WERI-Rb-1 (cell line): ENCODE measurements at regions not wholly inside any gene's neighbourhood (a gene's known extent, or its start where the extent isn't known, plus 50 kb on each side); places are given as distances from the start of the nearest gene placed in this dataset.
"Not testable (repeated sequence)": the region's sequence is repeated elsewhere in the genome, so short reads cannot be mapped to it uniquely, and the experiment has no call there.

Experiments used
- DNase-seq: peaks from one replicate; pipeline ENCODE4 v3.0.0-alpha.2; 2020
- H3K27ac ChIP-seq: fragments of 250-450 bp; sonication (Bioruptor Pico); 2 replicates; pipeline ENCODE4 v1.5.1; 2020; ENCODE audit warnings: mild to moderate bottlenecking, moderate library complexity
- H3K27me3 ChIP-seq: fragments of 250-450 bp; sonication (Bioruptor Pico); 2 replicates; pipeline ENCODE4 v1.5.1; 2021; ENCODE audit warnings: mild to moderate bottlenecking, low read depth, moderate library complexity; ENCODE audit not compliant: insufficient read depth, severe bottlenecking
- H3K36me3 ChIP-seq: fragments of 250-450 bp; sonication (Bioruptor Pico); 2 replicates; pipeline ENCODE4 v1.5.1; 2020; ENCODE audit warnings: mild to moderate bottlenecking, moderate library complexity
- H3K4me3 ChIP-seq: 2 replicates; pipeline ENCODE4 v1.5.1; 2011; ENCODE audit warnings: low read depth, mild to moderate bottlenecking, control low read depth, low read length
- H3K9me3 ChIP-seq: fragments of 250-450 bp; sonication (Bioruptor Pico); 2 replicates; pipeline ENCODE4 v1.5.1; 2021; ENCODE audit warnings: mild to moderate bottlenecking, moderate library complexity; ENCODE audit not compliant: severe bottlenecking
- CTCF ChIP-seq: IDR thresholded peaks from 2 replicates; pipeline ENCODE4 v1.5.1; 2011; ENCODE audit warnings: low read depth, mild to moderate bottlenecking, control low read depth, inconsistent platforms, low read length

- TF ChIP-seq CTCF: no peak
These were observed 1438.4 kb upstream of the B3GALT2 start for GRCh38 chr1:194624833-194625232.

GRCh38 chr1:194618101-194618500, 1431.7 kb upstream of the B3GALT2 start:
- H3K9me3 ChIP-seq: peaks cover 10% of the 10 kb centered on the region
- no peak overlapping the region for H3K4me3 ChIP-seq
- TF ChIP-seq CTCF: no peak
- no peaks in the 10 kb centered on the region for H3K36me3 ChIP-seq
- H3K27ac ChIP-seq: no peak overlapping the region
- H3K27me3 ChIP-seq: no peaks in the 10 kb centered on the region
- DNase-seq: no peak

More at GRCh38 chr1:194624833-194625232, 1438.4 kb upstream of the B3GALT2 start:
- H3K27me3 ChIP-seq: no peaks in the 10 kb centered on the region
- H3K27ac ChIP-seq: no peak overlapping the region
- H3K9me3 ChIP-seq: no peaks in the 10 kb centered on the region
- no peak overlapping the region for H3K4me3 ChIP-seq
- no peak for DNase-seq
- no peaks in the 10 kb centered on the region for H3K36me3 ChIP-seq

- H3K27ac ChIP-seq, H3K36me3 ChIP-seq, DNase-seq, H3K27me3 ChIP-seq, H3K4me3 ChIP-seq: not testable (repeated sequence)
- peaks cover 10% of the 10 kb centered on the region for H3K9me3 ChIP-seq
These were observed 1430.9 kb upstream of the B3GALT2 start for GRCh38 chr1:194617272-194617671.

- H3K27ac ChIP-seq: no peak overlapping the region
- no peaks in the 10 kb centered on the region for H3K27me3 ChIP-seq
- no peak for DNase-seq
- no peaks in the 10 kb centered on the region for H3K36me3 ChIP-seq
- no peak for TF ChIP-seq CTCF
- peaks cover 10% of the 10 kb centered on the region for H3K9me3 ChIP-seq
- H3K4me3 ChIP-seq: no peak overlapping the region
These were observed 1430.4 kb upstream of the B3GALT2 start for GRCh38 chr1:194616835-194617234.

- Histone ChIP-seq H3K27ac (no peak overlapping the region), H3K4me3 (no peak overlapping the region), H3K9me3 (no peaks in the 10 kb centered on the region), H3K36me3 (no peaks in the 10 kb centered on the region), H3K27me3 (no peaks in the 10 kb centered on the region)
- TF ChIP-seq CTCF: no peak
- no peak for DNase-seq
These were observed 1415.8 kb upstream of the B3GALT2 start for GRCh38 chr1:194602184-194602583.

GRCh38 chr1:194600716-194601115, 1414.3 kb upstream of the B3GALT2 start:
- TF ChIP-seq CTCF: no peak

More at GRCh38 chr1:194600716-194601115, 1414.3 kb upstream of the B3GALT2 start:
- DNase-seq: no peak
- Histone ChIP-seq H3K36me3 (no peaks in the 10 kb centered on the region), H3K4me3 (no peak overlapping the region), H3K9me3 (no peaks in the 10 kb centered on the region), H3K27me3 (no peaks in the 10 kb centered on the region), H3K27ac (no peak overlapping the region)
